GM06990 (cell line): ENCODE measurements at regions not wholly inside any gene's neighbourhood (a gene's known extent, or its start where the extent isn't known, plus 50 kb on each side); places are given as distances from the start of the nearest gene placed in this dataset.
"Not testable (repeated sequence)": the region's sequence is repeated elsewhere in the genome, so short reads cannot be mapped to it uniquely, and the experiment has no call there.

Experiments
- DNase-seq: peaks from one replicate; pipeline ENCODE4 v3.0.0-alpha.2; 2011; ENCODE audit not compliant: insufficient read length; ENCODE audit errors: extremely low read depth
- H3K27me3 ChIP-seq: replicated peaks from 2 replicates; pipeline ENCODE4 v1.6.0; 2011; ENCODE audit warnings: low read length; ENCODE audit not compliant: control insufficient read depth, insufficient read depth
- H3K36me3 ChIP-seq: 2 replicates; pipeline ENCODE4 v1.5.1; 2011; ENCODE audit warnings: low read length; ENCODE audit not compliant: control insufficient read depth, insufficient read depth
- H3K4me3 ChIP-seq: replicated peaks from 2 replicates; pipeline ENCODE4 v1.5.1; 2011; ENCODE audit warnings: low read depth, mild to moderate bottlenecking, control low read depth, low read length
- TF ChIP-seq, protein P1 (sequence below): IDR thresholded peaks from 2 replicates; pipeline ENCODE4 v1.5.1; 2011; ENCODE audit warnings: low read length, control low read depth, mild to moderate bottlenecking, inconsistent platforms; ENCODE audit not compliant: insufficient read depth, poor library complexity, severe bottlenecking

DNA sequence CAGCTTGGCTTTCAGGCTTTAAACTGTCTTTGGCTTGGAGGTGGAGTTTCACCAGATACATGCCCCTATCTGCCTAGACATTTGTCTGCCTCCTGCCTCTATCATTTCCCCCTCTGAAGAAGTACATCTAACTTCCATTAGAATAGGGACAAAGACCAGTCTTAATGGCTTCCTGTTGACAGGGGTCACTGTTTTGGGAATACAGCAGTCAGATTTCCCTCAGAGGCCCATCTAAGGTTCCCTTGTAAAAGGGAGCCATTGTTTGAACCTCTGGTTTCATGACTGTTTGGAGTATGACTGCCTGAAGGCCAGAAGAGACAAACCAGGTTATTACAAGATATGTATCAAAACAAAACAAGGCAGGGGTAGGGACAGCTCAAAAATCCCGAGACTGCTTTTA lies 665.7 kb upstream of the GJE1 start:
- Histone ChIP-seq H3K4me3 (no peak overlapping the region), H3K36me3 (no peaks in the 10 kb centered on the region), H3K27me3 (no peaks in the 10 kb centered on the region)
- DNase-seq: no peak
- TF ChIP-seq, protein P1, sequence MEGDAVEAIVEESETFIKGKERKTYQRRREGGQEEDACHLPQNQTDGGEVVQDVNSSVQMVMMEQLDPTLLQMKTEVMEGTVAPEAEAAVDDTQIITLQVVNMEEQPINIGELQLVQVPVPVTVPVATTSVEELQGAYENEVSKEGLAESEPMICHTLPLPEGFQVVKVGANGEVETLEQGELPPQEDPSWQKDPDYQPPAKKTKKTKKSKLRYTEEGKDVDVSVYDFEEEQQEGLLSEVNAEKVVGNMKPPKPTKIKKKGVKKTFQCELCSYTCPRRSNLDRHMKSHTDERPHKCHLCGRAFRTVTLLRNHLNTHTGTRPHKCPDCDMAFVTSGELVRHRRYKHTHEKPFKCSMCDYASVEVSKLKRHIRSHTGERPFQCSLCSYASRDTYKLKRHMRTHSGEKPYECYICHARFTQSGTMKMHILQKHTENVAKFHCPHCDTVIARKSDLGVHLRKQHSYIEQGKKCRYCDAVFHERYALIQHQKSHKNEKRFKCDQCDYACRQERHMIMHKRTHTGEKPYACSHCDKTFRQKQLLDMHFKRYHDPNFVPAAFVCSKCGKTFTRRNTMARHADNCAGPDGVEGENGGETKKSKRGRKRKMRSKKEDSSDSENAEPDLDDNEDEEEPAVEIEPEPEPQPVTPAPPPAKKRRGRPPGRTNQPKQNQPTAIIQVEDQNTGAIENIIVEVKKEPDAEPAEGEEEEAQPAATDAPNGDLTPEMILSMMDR: no peak

DNA sequence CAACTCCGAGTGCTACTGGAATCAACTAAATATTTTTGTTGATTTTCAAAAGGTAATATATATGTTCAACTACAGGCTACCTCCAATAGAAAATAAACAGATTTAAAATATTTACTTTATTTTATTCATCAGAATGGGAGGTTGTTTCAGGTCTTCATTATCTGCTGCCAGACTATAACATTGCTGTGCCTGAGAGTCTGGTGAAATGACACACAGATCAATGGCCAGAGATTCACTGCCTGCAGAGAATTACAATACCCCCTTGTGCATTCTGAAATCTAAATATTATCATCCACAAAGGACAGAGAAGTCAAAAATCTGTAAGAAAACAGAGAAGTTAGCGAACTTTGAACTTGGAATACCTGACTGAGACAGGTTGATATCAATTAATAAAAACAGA lies 667.8 kb upstream of the GJE1 start:
- Histone ChIP-seq H3K36me3 (no peaks in the 10 kb centered on the region), H3K4me3 (no peak overlapping the region), H3K27me3 (no peaks in the 10 kb centered on the region)
- TF ChIP-seq, protein P1: no peak
- no peak for DNase-seq

DNA sequence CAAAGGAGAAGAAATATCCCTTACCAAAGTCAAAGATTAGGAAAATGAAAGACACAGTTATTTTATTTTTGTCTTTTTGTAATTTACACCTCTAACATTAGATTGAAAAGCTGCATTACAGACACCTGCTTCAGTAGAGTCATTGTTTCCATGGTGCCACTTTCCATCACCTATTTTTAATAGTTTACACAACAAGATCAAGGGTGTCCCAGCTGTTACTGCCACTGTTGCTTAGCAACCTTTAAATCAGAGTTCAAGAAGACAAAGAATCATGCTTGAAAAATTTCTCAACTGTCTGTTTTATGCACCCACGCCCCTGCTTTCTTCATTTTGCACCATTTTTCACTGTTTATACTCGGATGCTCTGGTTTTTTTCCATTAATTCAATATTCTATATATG lies 668.2 kb upstream of the GJE1 start:
- Histone ChIP-seq H3K4me3 (no peak overlapping the region), H3K27me3 (no peaks in the 10 kb centered on the region), H3K36me3 (no peaks in the 10 kb centered on the region)
- no peak for DNase-seq
- TF ChIP-seq, protein P1: no peak

DNA sequence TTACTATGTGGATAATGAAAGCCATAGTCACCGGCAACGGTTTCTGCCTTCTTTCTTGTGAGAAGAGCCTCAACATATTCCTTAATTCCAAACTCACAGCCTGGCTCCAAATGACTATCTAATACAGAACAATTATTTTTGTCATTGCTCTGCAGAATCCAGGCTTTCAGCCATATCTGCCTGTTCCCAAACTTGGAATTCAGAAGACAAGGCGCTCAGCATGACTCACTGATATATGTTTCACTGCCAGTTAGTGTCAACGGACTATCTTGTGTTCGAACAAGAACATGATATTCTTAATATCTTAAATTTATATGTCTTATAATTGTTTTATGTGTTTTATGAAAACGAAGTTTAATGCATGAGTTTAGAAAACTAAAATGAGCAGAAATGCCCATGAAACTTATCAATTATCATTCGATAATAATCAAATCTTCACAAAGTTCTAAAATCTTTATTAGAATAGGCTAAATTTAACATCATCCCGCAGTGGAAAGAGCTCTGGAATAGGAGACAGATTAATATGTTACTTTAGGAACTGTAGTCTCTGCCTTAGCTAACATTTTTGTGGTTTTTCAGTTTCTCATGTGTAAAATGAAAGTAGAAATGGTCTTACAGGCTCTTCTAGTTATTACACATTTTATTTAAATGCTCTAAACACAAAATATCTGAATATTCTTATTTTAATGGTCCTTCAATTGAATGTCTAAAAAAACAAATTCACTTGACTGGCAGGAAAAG lies 669.3 kb upstream of the GJE1 start:
- DNase-seq: no peak
- Histone ChIP-seq H3K36me3 (no peaks in the 10 kb centered on the region), H3K4me3 (no peak overlapping the region)

DNA sequence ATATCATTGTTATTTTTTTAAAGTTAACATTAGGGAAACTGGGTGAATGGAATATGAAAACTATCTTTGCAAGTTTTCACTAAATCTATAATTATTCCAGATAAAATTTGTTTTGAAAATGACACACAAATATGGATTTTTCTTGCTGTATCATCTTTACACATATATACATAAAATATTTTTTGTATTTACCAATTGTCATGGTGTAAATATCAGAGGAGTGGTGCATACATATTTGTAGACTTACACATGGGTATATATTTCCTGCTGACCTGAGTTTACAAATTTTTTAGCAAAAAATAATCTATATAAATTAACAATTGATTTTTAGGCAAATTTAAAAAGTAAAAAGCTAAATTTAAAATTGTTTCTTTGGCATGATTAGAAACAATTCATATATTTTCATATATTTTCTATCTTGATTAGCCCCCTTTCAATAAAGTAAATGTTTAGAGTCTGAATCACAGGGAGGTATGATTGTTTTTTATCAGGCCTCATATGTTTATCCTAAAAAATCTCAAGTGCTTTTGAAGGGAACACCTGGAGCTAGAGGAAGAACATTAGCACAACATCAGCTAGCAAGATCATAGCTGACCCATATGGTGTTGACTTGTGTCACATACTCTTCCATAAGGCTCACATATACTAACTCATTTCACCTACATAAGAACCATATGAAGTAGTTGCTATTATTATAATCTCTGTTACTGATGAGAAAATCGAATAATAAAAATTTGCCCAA lies 671.8 kb upstream of the GJE1 start:
- no peak for DNase-seq
- TF ChIP-seq, protein P1: no peak
- Histone ChIP-seq H3K27me3 (no peaks in the 10 kb centered on the region), H3K36me3 (no peaks in the 10 kb centered on the region), H3K4me3 (no peak overlapping the region)

More for the DNA sequence above, 669.3 kb upstream of the GJE1 start:
- TF ChIP-seq, protein P1: no peak
- no peaks in the 10 kb centered on the region for H3K27me3 ChIP-seq

DNA sequence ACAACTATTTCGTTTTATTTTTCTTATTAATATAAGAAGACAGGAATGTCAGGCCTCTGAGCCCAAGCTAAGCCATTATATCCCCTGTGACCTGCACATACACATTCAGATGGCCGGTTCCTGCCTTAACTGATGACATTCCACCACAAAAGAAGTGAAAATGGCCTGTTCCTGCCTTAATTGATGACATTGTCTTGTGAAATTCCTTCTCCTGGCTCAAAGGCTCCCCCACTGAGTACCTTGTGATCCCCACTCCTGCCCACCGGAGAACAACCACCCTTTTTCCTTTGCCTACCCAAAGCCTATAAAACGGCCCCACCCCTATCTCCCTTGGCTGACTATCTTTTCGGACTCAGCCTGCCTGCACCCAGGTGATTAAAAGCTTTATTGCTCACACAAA lies 672.5 kb upstream of the GJE1 start:
- DNase-seq: not testable (repeated sequence)

DNA sequence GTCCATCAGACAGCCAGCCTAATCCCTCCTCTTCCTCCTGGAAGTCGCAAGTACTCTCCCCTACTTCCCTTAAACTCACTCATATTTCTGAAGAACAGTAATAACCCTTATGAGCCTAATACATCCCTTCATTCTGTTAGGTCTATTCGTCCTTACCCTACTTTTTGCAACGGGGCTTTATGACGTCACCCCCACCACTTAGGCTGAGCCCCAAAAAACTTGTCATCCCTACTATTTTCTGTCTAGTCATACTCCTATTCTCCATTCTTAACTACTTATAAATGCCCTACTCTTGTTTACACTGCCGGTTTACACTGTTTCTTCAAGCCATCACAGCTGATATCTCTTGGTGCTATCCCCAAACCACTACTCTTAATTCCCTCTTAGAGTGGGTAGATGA lies 674.7 kb upstream of the GJE1 start:
- not testable (repeated sequence) for H3K27me3 ChIP-seq, H3K4me3 ChIP-seq, H3K36me3 ChIP-seq, DNase-seq

More for the DNA sequence above, 672.5 kb upstream of the GJE1 start:
- not testable (repeated sequence) for H3K36me3 ChIP-seq, H3K4me3 ChIP-seq, H3K27me3 ChIP-seq
